HG02852 (cell line): ENCODE measurements at regions not wholly inside any gene's neighbourhood (a gene's known extent, or its start where the extent isn't known, plus 50 kb on each side); places are given as distances from the start of the nearest gene placed in this dataset.
A peak's percentile ranks its signal among the peaks of the same experiment; 100 is the strongest.
"Not testable (repeated sequence)": the region's sequence is repeated elsewhere in the genome, so short reads cannot be mapped to it uniquely, and the experiment has no call there.

ENCODE experiments used
- ATAC-seq: cut with Tn5 transposase; IDR thresholded peaks from one replicate; pipeline ENCODE4 v1.9.1; 2021; ENCODE audit warnings: mild to moderate bottlenecking, moderate library complexity; ENCODE audit not compliant: unreplicated experiment

- ATAC-seq = no peak
Observed at GRCh38 chr18:52236131-52236530, 103.9 kb upstream of the DCC start.

- no peak for ATAC-seq
Observed at GRCh38 chr18:52237551-52237950, 102.4 kb upstream of the DCC start.

GRCh38 chr18:52242711-52243110 is 97.3 kb upstream of the DCC start:
- ATAC-seq = no peak

- no peak for ATAC-seq
Observed at GRCh38 chr18:52244658-52245057, 95.3 kb upstream of the DCC start.

- ATAC-seq = no peak
Observed at GRCh38 chr18:52254367-52254766, 85.6 kb upstream of the DCC start.

GRCh38 chr18:52257417-52257816 is 82.6 kb upstream of the DCC start:
- ATAC-seq = not testable (repeated sequence)

- ATAC-seq = no peak
Observed at GRCh38 chr18:52275817-52276216, 64.2 kb upstream of the DCC start.

GRCh38 chr18:52277785-52278184 is 62.2 kb upstream of the DCC start:
- no peak for ATAC-seq

GRCh38 chr18:52278191-52278590 is 61.8 kb upstream of the DCC start:
- ATAC-seq = no peak

GRCh38 chr18:52280702-52281101 is 59.3 kb upstream of the DCC start:
- no peak for ATAC-seq

GRCh38 chr18:52283927-52284326 is 56.1 kb upstream of the DCC start:
- no peak for ATAC-seq

GRCh38 chr18:52286675-52287074 is 53.3 kb upstream of the DCC start:
- ATAC-seq = no peak

- no peak for ATAC-seq
Observed at GRCh38 chr18:52287151-52287550, 52.8 kb upstream of the DCC start.

- peak; percentile 57 for ATAC-seq
Observed at GRCh38 chr18:52288403-52289004, 51.5 kb upstream of the DCC start.

GRCh38 chr18:52289392-52289791 is 50.6 kb upstream of the DCC start:
- ATAC-seq = no peak
